ENCODE measurements at regions not wholly inside any gene's neighbourhood (a gene's known extent, or its start where the extent isn't known, plus 50 kb on each side); places are given as distances from the start of the nearest gene placed in this dataset.

DNA sequence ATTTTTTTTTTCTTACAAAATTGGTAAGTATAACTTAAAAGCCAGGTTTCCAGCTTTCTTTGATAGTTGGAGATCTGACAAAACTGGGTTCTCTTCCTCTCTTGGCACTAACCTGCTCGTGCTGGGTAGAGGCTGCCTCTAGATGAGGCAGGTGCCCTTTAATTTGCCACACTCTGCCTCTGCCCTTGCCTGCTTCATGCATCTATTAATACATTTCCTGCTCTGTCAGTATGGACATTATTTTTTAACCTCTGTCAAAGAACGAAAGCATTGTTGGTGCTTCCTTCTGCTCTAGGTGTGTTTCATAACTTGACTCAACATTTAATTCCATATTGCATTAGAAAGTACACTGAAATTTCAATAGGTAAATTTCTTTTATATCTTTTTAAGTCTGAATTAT lies 490.7 kb upstream of the ZEB2 start:
- no peak for DNase-seq (ENCODE audit: low read depth)
- TF ChIP-seq, protein P1, sequence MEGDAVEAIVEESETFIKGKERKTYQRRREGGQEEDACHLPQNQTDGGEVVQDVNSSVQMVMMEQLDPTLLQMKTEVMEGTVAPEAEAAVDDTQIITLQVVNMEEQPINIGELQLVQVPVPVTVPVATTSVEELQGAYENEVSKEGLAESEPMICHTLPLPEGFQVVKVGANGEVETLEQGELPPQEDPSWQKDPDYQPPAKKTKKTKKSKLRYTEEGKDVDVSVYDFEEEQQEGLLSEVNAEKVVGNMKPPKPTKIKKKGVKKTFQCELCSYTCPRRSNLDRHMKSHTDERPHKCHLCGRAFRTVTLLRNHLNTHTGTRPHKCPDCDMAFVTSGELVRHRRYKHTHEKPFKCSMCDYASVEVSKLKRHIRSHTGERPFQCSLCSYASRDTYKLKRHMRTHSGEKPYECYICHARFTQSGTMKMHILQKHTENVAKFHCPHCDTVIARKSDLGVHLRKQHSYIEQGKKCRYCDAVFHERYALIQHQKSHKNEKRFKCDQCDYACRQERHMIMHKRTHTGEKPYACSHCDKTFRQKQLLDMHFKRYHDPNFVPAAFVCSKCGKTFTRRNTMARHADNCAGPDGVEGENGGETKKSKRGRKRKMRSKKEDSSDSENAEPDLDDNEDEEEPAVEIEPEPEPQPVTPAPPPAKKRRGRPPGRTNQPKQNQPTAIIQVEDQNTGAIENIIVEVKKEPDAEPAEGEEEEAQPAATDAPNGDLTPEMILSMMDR (IDR thresholded peaks at IDR 0.05; ENCODE audit: insufficient read depth, low read depth, low read length), result no peak
- no peak overlapping the region for H3K4me3 ChIP-seq (ENCODE audit: low read depth, low read length)

DNA sequence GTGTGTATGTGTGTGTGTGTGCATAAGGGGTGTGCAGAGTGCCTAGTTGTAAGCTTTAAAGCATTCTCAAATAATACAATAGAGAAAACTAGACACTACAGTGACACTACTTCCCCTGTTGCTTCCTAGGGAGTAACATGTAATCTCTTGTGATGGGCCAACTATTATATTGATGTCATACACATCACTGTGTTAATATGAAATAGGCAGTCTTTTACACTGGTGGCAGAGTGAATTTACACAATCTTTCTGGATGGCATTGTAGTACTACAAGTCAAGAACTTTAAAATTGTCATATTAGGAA lies 488.0 kb upstream of the ZEB2 start:
- no peak for DNase-seq (ENCODE audit: low read depth)
- no peak overlapping the region for H3K4me3 ChIP-seq (ENCODE audit: low read depth, low read length)
- TF ChIP-seq, protein P1 (IDR thresholded peaks at IDR 0.05; ENCODE audit: insufficient read depth, low read depth, low read length), result no peak

DNA sequence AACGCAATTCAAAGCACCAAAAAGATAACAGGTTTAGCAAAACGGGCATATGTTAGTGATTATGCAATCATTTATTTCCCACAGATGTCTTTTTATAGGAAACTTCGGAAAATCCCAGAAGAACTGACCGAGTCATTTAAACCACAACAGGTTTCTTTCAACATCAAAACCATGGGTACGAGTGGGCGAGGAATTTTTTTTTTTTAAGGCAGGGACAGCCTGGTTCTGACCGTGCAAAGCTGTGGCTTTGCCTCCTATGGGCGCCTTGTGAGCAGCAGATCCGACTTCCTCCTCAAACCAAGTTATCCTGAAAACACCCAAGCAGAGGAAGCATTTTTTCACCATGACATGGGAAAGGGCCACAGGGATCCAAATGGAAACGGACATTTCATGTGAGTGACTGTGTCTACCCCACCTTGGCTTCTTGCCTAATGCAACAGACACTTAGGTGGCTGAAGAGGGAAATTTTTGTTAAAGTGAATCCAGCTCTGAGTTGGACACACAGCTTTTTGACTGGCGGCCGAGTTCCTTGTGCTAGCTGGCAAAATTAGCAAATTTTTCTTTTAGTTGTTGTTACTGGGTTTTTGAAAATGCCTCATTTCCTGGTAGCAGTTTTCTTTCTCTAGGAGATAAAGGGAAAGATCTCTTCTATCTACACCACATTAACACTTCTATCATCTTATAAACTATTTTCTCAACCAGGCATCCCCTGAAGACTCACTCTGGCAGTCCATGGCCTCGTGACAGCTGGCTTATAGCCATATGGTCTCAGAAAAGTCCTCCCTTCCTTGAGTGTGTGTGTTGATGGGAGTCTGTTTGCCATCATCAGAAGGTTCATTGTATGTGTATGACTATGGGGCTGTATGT lies 487.4 kb upstream of the ZEB2 start:
- peak; percentile 92 for DNase-seq (ENCODE audit: low read depth)
- TF ChIP-seq, protein P1 (IDR thresholded peaks at IDR 0.05; ENCODE audit: insufficient read depth, low read depth, low read length), result no peak
- H3K4me3 ChIP-seq (ENCODE audit: low read depth, low read length), result peak overlapping the region; percentile 21

DNA sequence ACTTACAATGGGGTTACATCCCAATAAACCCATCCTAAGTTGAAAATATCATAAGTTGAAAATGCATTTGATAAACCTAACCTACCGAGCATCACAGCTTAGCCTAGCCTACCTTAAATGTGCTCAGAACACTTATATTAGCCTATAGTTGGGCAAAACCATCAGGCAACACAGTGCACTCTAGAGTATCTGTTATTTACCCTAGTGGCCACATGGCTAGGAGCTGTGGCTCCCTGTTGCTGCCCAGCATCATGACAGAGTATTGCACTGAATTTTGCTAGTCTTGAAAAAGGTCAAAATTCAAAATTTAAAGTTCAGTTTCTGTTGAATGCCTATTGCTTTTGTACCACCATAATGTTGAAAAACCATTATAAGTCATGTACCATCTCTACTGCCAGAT lies 482.7 kb upstream of the ZEB2 start:
- DNase-seq (ENCODE audit: low read depth), result no peak
- TF ChIP-seq, protein P1 (IDR thresholded peaks at IDR 0.05; ENCODE audit: insufficient read depth, low read depth, low read length), result no peak
- H3K4me3 ChIP-seq (ENCODE audit: low read depth, low read length), result no peak overlapping the region

DNA sequence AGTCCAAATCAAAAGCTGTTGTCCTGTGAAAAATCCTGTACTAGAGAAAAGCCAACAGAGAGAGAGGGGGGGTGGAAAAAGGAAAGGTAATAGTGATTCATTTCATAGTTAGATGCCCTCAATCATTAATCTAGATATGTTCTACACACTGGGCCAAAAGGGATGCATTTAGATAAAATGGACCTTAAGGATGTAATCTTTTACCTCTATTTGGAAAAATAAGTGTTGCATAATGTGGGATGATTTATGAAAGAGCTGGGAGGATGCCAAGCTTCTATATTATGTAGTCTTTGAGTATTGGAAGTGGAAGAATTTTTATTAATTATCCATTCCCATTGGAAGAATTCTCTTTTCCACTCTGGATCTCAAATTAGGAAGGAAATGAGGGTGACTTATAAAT lies 480.5 kb upstream of the ZEB2 start:
- TF ChIP-seq, protein P1 (IDR thresholded peaks at IDR 0.05; ENCODE audit: insufficient read depth, low read depth, low read length), result no peak
- H3K4me3 ChIP-seq (ENCODE audit: low read depth, low read length), result no peak overlapping the region
- DNase-seq (ENCODE audit: low read depth), result peak; percentile 24

DNA sequence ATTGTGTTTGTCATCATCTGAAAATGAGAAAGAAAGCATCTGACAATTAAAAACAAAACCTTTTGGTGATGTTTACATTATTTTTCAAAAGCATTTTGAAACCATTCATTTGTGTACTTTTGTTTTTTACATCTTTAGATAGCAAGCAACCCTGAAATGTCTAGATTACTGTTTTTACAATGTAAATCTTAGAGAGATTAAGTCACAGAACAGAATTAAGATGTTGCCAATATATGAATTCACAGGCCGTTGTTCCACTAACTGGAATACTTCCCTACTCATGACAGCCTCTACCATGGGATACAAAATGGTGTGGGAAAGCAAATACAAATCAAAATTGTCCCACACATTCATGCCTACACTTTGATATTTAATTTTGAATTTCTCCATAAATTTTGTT lies 480.0 kb upstream of the ZEB2 start:
- TF ChIP-seq, protein P1 (IDR thresholded peaks at IDR 0.05; ENCODE audit: insufficient read depth, low read depth, low read length), result no peak
- no peak for DNase-seq (ENCODE audit: low read depth)
- no peak overlapping the region for H3K4me3 ChIP-seq (ENCODE audit: low read depth, low read length)
